Neural progenitor cell (in vitro differentiated cells): ENCODE measurements at regions not wholly inside any gene's neighbourhood (a gene's known extent, or its start where the extent isn't known, plus 50 kb on each side); places are given as distances from the start of the nearest gene placed in this dataset.

ENCODE experiments used
- DNase-seq: peaks from one replicate; pipeline ENCODE4 v3.0.0-alpha.2; 2016; ENCODE audit warnings: low spot score
- H2AFZ ChIP-seq: fragments of 200-600 bp; sonication (generic); replicated peaks from 2 replicates; pipeline ENCODE4 v1.6.1; 2016; ENCODE audit warnings: antibody characterized with exemption
- H3F3A ChIP-seq: fragments of 200-600 bp; sonication (generic); 2 replicates; pipeline ENCODE4 v1.6.1; 2016; ENCODE audit warnings: antibody characterized with exemption, low read depth
- H3K27ac ChIP-seq: fragments of 200-600 bp; sonication (generic); 2 replicates; pipeline ENCODE4 v1.5.1; 2016; ENCODE audit warnings: mild to moderate bottlenecking
- H3K27me3 ChIP-seq: fragments of 200-600 bp; sonication (generic); 2 replicates; pipeline ENCODE4 v1.6.1; 2016; ENCODE audit warnings: mild to moderate bottlenecking, moderate library complexity
- H3K36me3 ChIP-seq: fragments of 200-600 bp; sonication (generic); 2 replicates; pipeline ENCODE4 v1.5.1; 2016
- H3K4me1 ChIP-seq: fragments of 200-600 bp; sonication (generic); 2 replicates; pipeline ENCODE4 v1.6.1; 2016; ENCODE audit warnings: mixed run types
- H3K4me2 ChIP-seq: fragments of 200-600 bp; sonication (generic); 2 replicates; pipeline ENCODE4 v1.6.1; 2016
- H3K4me3 ChIP-seq: fragments of 200-600 bp; sonication (generic); 2 replicates; pipeline ENCODE4 v1.5.1; 2016
- H3K79me2 ChIP-seq: fragments of 200-600 bp; sonication (generic); 2 replicates; pipeline ENCODE4 v1.6.1; 2016; ENCODE audit warnings: low read depth
- H3K9ac ChIP-seq: fragments of 200-600 bp; sonication (generic); 2 replicates; pipeline ENCODE4 v1.6.1; 2016
- H3K9me3 ChIP-seq: fragments of 200-600 bp; sonication (generic); 2 replicates; pipeline ENCODE4 v1.5.1; 2016; ENCODE audit warnings: low read depth
- H4K20me1 ChIP-seq: fragments of 200-600 bp; sonication (generic); 2 replicates; pipeline ENCODE4 v1.6.1; 2016; ENCODE audit warnings: low read depth
- H3K27ac Mint-ChIP-seq: 3 replicates; pipeline ENCODE4 v1.8.0; 2021; ENCODE audit warnings: mixed read lengths
- H3K27me3 Mint-ChIP-seq: 2 replicates; pipeline ENCODE4 v1.8.0; 2022; ENCODE audit warnings: low read depth, mild to moderate bottlenecking, inconsistent platforms, moderate library complexity, mixed read lengths; ENCODE audit not compliant: insufficient read depth
- H3K36me3 Mint-ChIP-seq: 3 replicates; pipeline ENCODE4 v1.8.0; 2021; ENCODE audit warnings: mixed read lengths
- H3K4me1 Mint-ChIP-seq: 3 replicates; pipeline ENCODE4 v1.8.0; 2021; ENCODE audit warnings: mixed read lengths
- H3K4me3 Mint-ChIP-seq: 3 replicates; pipeline ENCODE4 v1.8.0; 2021; ENCODE audit warnings: mild to moderate bottlenecking, moderate library complexity, mixed read lengths
- H3K9me3 Mint-ChIP-seq: 3 replicates; pipeline ENCODE4 v1.8.0; 2020; ENCODE audit warnings: mixed read lengths
- EZH2 ChIP-seq: fragments of 200-600 bp; sonication (generic); IDR thresholded peaks from 2 replicates; pipeline ENCODE4 v1.6.1; 2017; ENCODE audit warnings: antibody characterized with exemption, mild to moderate bottlenecking, moderate library complexity
- EZH2phosphoT487 ChIP-seq: fragments of 200-600 bp; sonication (generic); IDR thresholded peaks from 2 replicates; pipeline ENCODE4 v1.6.1; 2017; ENCODE audit warnings: antibody characterized with exemption
- TF ChIP-seq, protein P1 (sequence below): fragments of 200-600 bp; sonication (generic); IDR thresholded peaks from 2 replicates; pipeline ENCODE4 v1.5.1; 2017; ENCODE audit warnings: antibody characterized with exemption, mild to moderate bottlenecking

GRCh38 chr2:208827109-208827508 lies 420.5 kb downstream of the PTH2R start:
- Histone ChIP-seq H3K36me3 (no peaks in the 10 kb centered on the region), H2AFZ (no peak overlapping the region), H3K4me2 (no peak overlapping the region), H3K27me3 (no peaks in the 10 kb centered on the region), H3K79me2 (no peaks in the 10 kb centered on the region), H3K4me1 (peaks cover 10% of the 10 kb centered on the region), H3K9ac (no peak overlapping the region), H3F3A (no peaks in the 10 kb centered on the region), H4K20me1 (no peaks in the 10 kb centered on the region), H3K4me3 (no peak overlapping the region), H3K27ac (no peak overlapping the region), H3K9me3 (no peaks in the 10 kb centered on the region)
- Mint-ChIP-seq H3K9me3 (peaks cover 10% of the 10 kb centered on the region), H3K36me3 (no peaks in the 10 kb centered on the region), H3K27me3 (peaks cover 2% of the 10 kb centered on the region), H3K27ac (no peak overlapping the region), H3K4me3 (no peak overlapping the region), H3K4me1 (no peaks in the 10 kb centered on the region)
- no peak for TF ChIP-seq EZH2
- no peak for TF ChIP-seq EZH2phosphoT487
- TF ChIP-seq, protein P1, sequence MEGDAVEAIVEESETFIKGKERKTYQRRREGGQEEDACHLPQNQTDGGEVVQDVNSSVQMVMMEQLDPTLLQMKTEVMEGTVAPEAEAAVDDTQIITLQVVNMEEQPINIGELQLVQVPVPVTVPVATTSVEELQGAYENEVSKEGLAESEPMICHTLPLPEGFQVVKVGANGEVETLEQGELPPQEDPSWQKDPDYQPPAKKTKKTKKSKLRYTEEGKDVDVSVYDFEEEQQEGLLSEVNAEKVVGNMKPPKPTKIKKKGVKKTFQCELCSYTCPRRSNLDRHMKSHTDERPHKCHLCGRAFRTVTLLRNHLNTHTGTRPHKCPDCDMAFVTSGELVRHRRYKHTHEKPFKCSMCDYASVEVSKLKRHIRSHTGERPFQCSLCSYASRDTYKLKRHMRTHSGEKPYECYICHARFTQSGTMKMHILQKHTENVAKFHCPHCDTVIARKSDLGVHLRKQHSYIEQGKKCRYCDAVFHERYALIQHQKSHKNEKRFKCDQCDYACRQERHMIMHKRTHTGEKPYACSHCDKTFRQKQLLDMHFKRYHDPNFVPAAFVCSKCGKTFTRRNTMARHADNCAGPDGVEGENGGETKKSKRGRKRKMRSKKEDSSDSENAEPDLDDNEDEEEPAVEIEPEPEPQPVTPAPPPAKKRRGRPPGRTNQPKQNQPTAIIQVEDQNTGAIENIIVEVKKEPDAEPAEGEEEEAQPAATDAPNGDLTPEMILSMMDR: no peak
- no peak for DNase-seq

- no peak overlapping the region for H3K4me3 Mint-ChIP-seq
- no peaks in the 10 kb centered on the region for H4K20me1 ChIP-seq
- no peaks in the 10 kb centered on the region for H3K9me3 ChIP-seq
- no peaks in the 10 kb centered on the region for H3K79me2 ChIP-seq
- H2AFZ ChIP-seq: no peak overlapping the region
- H3K27ac ChIP-seq: no peak overlapping the region
- peaks cover 2% of the 10 kb centered on the region for H3K27me3 Mint-ChIP-seq
- no peak overlapping the region for H3K27ac Mint-ChIP-seq
- peak; percentile 34 for DNase-seq
- no peaks in the 10 kb centered on the region for H3F3A ChIP-seq
- peaks cover 14% of the 10 kb centered on the region for H3K9me3 Mint-ChIP-seq
- H3K4me1 ChIP-seq: peaks cover 10% of the 10 kb centered on the region
- no peak overlapping the region for H3K9ac ChIP-seq
- TF ChIP-seq EZH2 (no peak), EZH2phosphoT487 (no peak)
- TF ChIP-seq, protein P1: no peak
- no peaks in the 10 kb centered on the region for H3K36me3 ChIP-seq
- no peaks in the 10 kb centered on the region for H3K27me3 ChIP-seq
- H3K4me1 Mint-ChIP-seq: no peaks in the 10 kb centered on the region
- no peak overlapping the region for H3K4me2 ChIP-seq
- H3K36me3 Mint-ChIP-seq: no peaks in the 10 kb centered on the region
- H3K4me3 ChIP-seq: no peak overlapping the region
Observed at GRCh38 chr2:208827549-208828221, 421.1 kb downstream of the PTH2R start.

DNA sequence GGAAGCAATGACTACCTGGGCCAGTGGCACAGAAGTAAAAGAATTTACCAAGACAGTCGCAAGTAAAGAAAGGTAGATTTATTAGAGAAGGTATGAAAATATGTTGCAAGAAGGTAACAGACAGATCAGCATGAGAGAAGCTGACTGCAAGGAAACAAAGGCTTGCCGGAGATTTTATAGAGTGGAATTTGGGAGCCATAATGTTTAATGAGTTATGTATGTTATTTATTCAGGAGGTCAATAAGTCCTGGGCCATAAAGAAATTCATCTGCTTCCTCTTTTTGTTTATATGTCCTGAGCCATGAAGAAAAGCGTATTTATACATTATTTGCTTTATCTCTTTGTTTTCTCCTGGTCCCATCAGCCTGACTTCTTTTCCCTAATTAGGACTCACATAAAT lies 423.6 kb downstream of the PTH2R start:
- no peak overlapping the region for H3K9ac ChIP-seq
- Mint-ChIP-seq H3K27me3 (peaks cover 2% of the 10 kb centered on the region), H3K9me3 (peaks cover 18% of the 10 kb centered on the region), H3K36me3 (no peaks in the 10 kb centered on the region), H3K4me1 (no peaks in the 10 kb centered on the region), H3K27ac (no peak overlapping the region), H3K4me3 (no peak overlapping the region)
- H3K27me3 ChIP-seq: no peaks in the 10 kb centered on the region
- no peaks in the 10 kb centered on the region for H4K20me1 ChIP-seq
- H2AFZ ChIP-seq: no peak overlapping the region
- H3K79me2 ChIP-seq: no peaks in the 10 kb centered on the region
- no peak overlapping the region for H3K27ac ChIP-seq
- no peak overlapping the region for H3K4me2 ChIP-seq
- H3K9me3 ChIP-seq: no peaks in the 10 kb centered on the region
- TF ChIP-seq EZH2phosphoT487 (no peak), EZH2 (no peak)
- TF ChIP-seq, protein P1: no peak
- no peaks in the 10 kb centered on the region for H3F3A ChIP-seq
- peaks cover 10% of the 10 kb centered on the region for H3K4me1 ChIP-seq
- DNase-seq: no peak
- no peak overlapping the region for H3K4me3 ChIP-seq
- no peaks in the 10 kb centered on the region for H3K36me3 ChIP-seq
